Body of pancreas (tissue), 4 donors: ENCODE measurements at regions not wholly inside any gene's neighbourhood (a gene's known extent, or its start where the extent isn't known, plus 50 kb on each side); places are given as distances from the start of the nearest gene placed in this dataset.

Source experiments
- ATAC-seq: fragments of 150-250 bp; one replicate; pipeline ENCODE4 v1.9.1; 2016
- DNase-seq, 4 donors: peaks; one replicate each; pipeline ENCODE4 v3.0.0-alpha.2; 2019
- H3K27ac ChIP-seq, 4 donors: fragments of 200-600 bp; sonication (generic); 1 replicate in 3 of 4; 2 replicates in 1 of 4; pipeline versions ENCODE4 v1.5.1 to v1.6.1; 2016 to 2019; ENCODE audit warnings: mild to moderate bottlenecking in 1 of 4, mixed read lengths in 1 of 4, moderate library complexity in 1 of 4
- H3K27me3 ChIP-seq, 2 donors: fragments of 200-600 bp; sonication (generic); one replicate each; pipeline ENCODE4 v1.6.0; 2016; ENCODE audit warnings: mild to moderate bottlenecking in 1 of 2
- H3K36me3 ChIP-seq, 2 donors: fragments of 200-600 bp; sonication (generic); replicated peaks in 1 of 2; 2 replicates each; pipeline ENCODE4 v1.5.1; 2016; ENCODE audit warnings: low read depth in 2 of 2; ENCODE audit not compliant: insufficient read depth in 1 of 2
- H3K4me1 ChIP-seq: fragments of 200-600 bp; sonication (generic); one replicate; pipeline ENCODE4 v1.6.0; 2016
- H3K4me3 ChIP-seq, 2 donors: fragments of 200-600 bp; sonication (generic); 1 replicate in 1 of 2; 2 replicates in 1 of 2; pipeline ENCODE4 v1.5.1; 2016 to 2019
- H3K9me3 ChIP-seq, 3 donors: fragments of 200-600 bp; sonication (generic); 1 replicate in 2 of 3; 2 replicates in 1 of 3; pipeline ENCODE4 v1.5.1; 2016
- POLR2A ChIP-seq, 3 donors: fragments of 450-650 bp; IDR thresholded peaks; one replicate each; pipeline ENCODE4 v1.6.1; 2016; ENCODE audit warnings: antibody characterized with exemption in 3 of 3, mild to moderate bottlenecking in 2 of 3
- WGBS, 2 donors: methylation state at CpG; one replicate each; pipeline ENCODE4 v1.1.5; 2017; 5-methylcytosine and 5-hydroxymethylcytosine counted together
- intact Hi-C: fragments of 100-400 bp; cut with DNase I; formaldehyde crosslinking; loops from one replicate; pipeline ENCODE4 v1.15.1; 2023
- TF ChIP-seq, protein P1 (sequence below), 7 experiments: fragments of 450-650 bp in 4 of 7; fragments of 200-600 bp in 3 of 7; sonication (generic) in 3 of 7; IDR thresholded peaks; one replicate each; pipeline ENCODE4 v1.5.1; 2016 to 2019; ENCODE audit warnings: antibody characterized with exemption in 7 of 7

DNA sequence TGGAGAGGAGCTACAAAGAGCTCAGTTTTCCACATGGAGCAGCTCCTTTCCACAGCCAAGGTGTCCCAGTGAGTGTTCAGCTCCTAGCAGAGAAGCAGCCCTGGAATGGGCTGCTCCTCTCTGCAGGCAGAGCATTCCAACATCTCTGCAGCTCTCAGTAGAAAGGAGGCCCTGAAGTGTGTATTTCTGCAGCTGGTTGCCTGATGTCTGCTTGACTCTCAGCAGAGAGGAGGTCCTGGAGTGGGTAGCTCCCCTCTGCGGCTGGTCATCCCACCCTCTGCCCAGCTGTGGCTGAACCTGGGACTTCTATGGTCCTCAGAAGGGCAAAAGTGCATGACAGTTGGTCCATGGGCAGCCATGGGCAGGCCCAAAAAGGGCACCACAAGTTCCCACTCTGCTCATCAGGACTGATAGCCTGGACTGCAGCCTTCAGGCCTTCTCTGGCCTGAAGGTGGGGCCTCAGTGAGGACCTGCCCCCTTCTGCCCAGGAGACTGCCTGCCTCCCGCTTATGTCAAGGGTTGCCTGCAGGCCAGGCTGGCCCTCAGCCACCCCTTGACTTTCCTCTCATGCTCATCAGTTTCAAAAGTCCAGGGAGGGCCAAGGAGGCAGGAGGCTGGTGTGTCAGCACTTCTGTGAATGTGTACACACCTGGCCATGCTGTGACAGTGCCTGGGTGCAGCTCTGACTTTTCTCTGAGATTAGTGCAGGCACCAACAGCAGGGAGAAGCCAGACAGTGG lies 605.9 kb upstream of the FAM174A start:
- DNase-seq (no peak), ATAC-seq (no peak)
- no peaks in the 10 kb centered on the region for H3K9me3 ChIP-seq
- TF ChIP-seq POLR2A (IDR thresholded peaks at IDR 0.05), result no peak
- TF ChIP-seq, protein P1, sequence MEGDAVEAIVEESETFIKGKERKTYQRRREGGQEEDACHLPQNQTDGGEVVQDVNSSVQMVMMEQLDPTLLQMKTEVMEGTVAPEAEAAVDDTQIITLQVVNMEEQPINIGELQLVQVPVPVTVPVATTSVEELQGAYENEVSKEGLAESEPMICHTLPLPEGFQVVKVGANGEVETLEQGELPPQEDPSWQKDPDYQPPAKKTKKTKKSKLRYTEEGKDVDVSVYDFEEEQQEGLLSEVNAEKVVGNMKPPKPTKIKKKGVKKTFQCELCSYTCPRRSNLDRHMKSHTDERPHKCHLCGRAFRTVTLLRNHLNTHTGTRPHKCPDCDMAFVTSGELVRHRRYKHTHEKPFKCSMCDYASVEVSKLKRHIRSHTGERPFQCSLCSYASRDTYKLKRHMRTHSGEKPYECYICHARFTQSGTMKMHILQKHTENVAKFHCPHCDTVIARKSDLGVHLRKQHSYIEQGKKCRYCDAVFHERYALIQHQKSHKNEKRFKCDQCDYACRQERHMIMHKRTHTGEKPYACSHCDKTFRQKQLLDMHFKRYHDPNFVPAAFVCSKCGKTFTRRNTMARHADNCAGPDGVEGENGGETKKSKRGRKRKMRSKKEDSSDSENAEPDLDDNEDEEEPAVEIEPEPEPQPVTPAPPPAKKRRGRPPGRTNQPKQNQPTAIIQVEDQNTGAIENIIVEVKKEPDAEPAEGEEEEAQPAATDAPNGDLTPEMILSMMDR (IDR thresholded peaks at IDR 0.05), result no peak
- H3K4me3 ChIP-seq, result no peak overlapping the region
- intact Hi-C loops, result no loop called here
- H3K36me3 ChIP-seq, result no peaks in the 10 kb centered on the region
- 70 to 94% methylated on average over 2 of the region's 2 CpGs for WGBS, 2 donors
- no peaks in the 10 kb centered on the region for H3K4me1 ChIP-seq
- no peaks in the 10 kb centered on the region for H3K27me3 ChIP-seq
- H3K27ac ChIP-seq, result no peak overlapping the region

DNA sequence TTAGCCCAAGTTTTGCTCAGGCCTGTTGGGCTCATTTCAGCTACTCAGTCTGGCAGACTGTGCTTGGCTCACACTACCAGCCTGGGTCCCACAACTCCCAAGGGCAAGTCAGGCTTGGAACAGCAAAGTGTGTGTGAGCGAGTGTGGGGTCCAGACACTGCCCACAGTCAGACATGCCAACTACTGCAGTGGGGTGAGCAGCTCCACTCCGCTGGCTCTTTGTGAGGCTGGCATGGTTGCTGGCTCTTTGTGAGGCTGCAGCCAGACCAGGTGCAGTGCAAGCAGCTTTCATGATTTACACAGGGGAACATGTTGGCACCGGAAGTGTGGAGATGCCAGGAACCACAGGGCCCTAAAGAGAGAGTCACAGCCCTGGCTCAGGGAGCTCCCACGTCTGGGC lies 606.7 kb upstream of the FAM174A start:
- Histone ChIP-seq H3K9me3 (no peaks in the 10 kb centered on the region), H3K4me1 (no peaks in the 10 kb centered on the region), H3K36me3 (no peaks in the 10 kb centered on the region), H3K27me3 (no peaks in the 10 kb centered on the region), H3K27ac (no peak overlapping the region), H3K4me3 (no peak overlapping the region)
- WGBS, 2 donors, result 80 to 81% methylated on average over 4 of the region's 4 CpGs
- intact Hi-C loops, result no loop called here
- DNase-seq (no peak), ATAC-seq (no peak)
- no peak for TF ChIP-seq POLR2A (IDR thresholded peaks at IDR 0.05)
- TF ChIP-seq, protein P1 (IDR thresholded peaks at IDR 0.05), result no peak

- ATAC-seq (no peak), DNase-seq (no peak)
- TF ChIP-seq POLR2A (IDR thresholded peaks at IDR 0.05), result no peak
- TF ChIP-seq, protein P1 (IDR thresholded peaks at IDR 0.05), result no peak
- 62 to 67% methylated on average over 1 of the region's 1 CpG for WGBS, 2 donors
- no peaks in the 10 kb centered on the region for H3K9me3 ChIP-seq
- H3K4me1 ChIP-seq, result no peaks in the 10 kb centered on the region
- no peaks in the 10 kb centered on the region for H3K27me3 ChIP-seq
- no peaks in the 10 kb centered on the region for H3K36me3 ChIP-seq
- intact Hi-C loops, result no loop called here
- no peak overlapping the region for H3K27ac ChIP-seq
- H3K4me3 ChIP-seq, result no peak overlapping the region
Measured at GRCh38 chr5:99926463-99926862, 608.7 kb upstream of the FAM174A start.

GRCh38 chr5:99922386-99922785 lies 612.8 kb upstream of the FAM174A start:
- intact Hi-C loops, result no loop called here
- TF ChIP-seq, protein P1 (IDR thresholded peaks at IDR 0.05), result no peak
- TF ChIP-seq POLR2A (IDR thresholded peaks at IDR 0.05), result no peak
- no peak for DNase-seq
- Histone ChIP-seq H3K36me3 (no peaks in the 10 kb centered on the region), H3K27me3 (no peaks in the 10 kb centered on the region), H3K4me3 (no peak overlapping the region), H3K4me1 (no peaks in the 10 kb centered on the region), H3K27ac (no peak overlapping the region), H3K9me3 (no peaks in the 10 kb centered on the region)
- ATAC-seq, result no peak

GRCh38 chr5:99911971-99912370 lies 623.2 kb upstream of the FAM174A start:
- Histone ChIP-seq H3K9me3 (no peaks in the 10 kb centered on the region), H3K4me3 (no peak overlapping the region), H3K4me1 (no peaks in the 10 kb centered on the region), H3K36me3 (no peaks in the 10 kb centered on the region), H3K27ac (no peak overlapping the region), H3K27me3 (no peaks in the 10 kb centered on the region)
- no peak for TF ChIP-seq POLR2A (IDR thresholded peaks at IDR 0.05)
- TF ChIP-seq, protein P1 (IDR thresholded peaks at IDR 0.05), result no peak
- WGBS, 2 donors, result 48 to 66% methylated on average over 1 of the region's 1 CpG
- intact Hi-C loops, result no loop called here
- ATAC-seq, result no peak
- no peak for DNase-seq
